WTC11 (cell line): ENCODE measurements at regions not wholly inside any gene's neighbourhood (a gene's known extent, or its start where the extent isn't known, plus 50 kb on each side); places are given as distances from the start of the nearest gene placed in this dataset.

Source experiments
- ATAC-seq: fragments of 200-7000 bp; cut with Tn5 transposase; 2 replicates; pipeline ENCODE4 v1.10.0; 2021; ENCODE audit warnings: mild to moderate bottlenecking, moderate library complexity
- CTCF ChIA-PET: fragments of 300-600 bp; sonication (Branson Sonifier 250); formaldehyde crosslinking; loops from one replicate; lab custom pipeline; 2021; ENCODE audit warnings: antibody characterized with exemption; lab: Charles Lee
- POLR2A ChIA-PET: fragments of 350-600 bp; sonication (Branson Sonifier 250); formaldehyde crosslinking; loops from one replicate; lab custom pipeline; 2021; ENCODE audit warnings: antibody characterized with exemption; lab: Charles Lee
- DNase-seq: peaks from one replicate; pipeline ENCODE4 v3.0.0; 2021; ENCODE audit warnings: low spot score
- H3K27ac Mint-ChIP-seq: 2 replicates; pipeline ENCODE4 v1.8.0; 2021; ENCODE audit warnings: mixed read lengths
- H3K27me3 Mint-ChIP-seq: 2 replicates; pipeline ENCODE4 v1.8.0; 2021; ENCODE audit warnings: low read depth, mild to moderate bottlenecking, moderate library complexity, mixed read lengths
- H3K36me3 Mint-ChIP-seq: 2 replicates; pipeline ENCODE4 v1.8.0; 2021; ENCODE audit warnings: mixed read lengths
- H3K4me1 Mint-ChIP-seq: 2 replicates; pipeline ENCODE4 v1.8.0; 2022; ENCODE audit warnings: mixed read lengths
- H3K4me3 Mint-ChIP-seq: 2 replicates; pipeline ENCODE4 v1.8.0; 2021; ENCODE audit warnings: mild to moderate bottlenecking, moderate library complexity, mixed read lengths
- H3K9me3 Mint-ChIP-seq: 2 replicates; pipeline ENCODE4 v1.8.0; 2021; ENCODE audit warnings: mixed read lengths
- ETV6 ChIP-seq: sonication (generic); formaldehyde crosslinking; IDR thresholded peaks from 2 replicates; pipeline ENCODE4 v1.8.1; 2022; ENCODE audit warnings: mild to moderate bottlenecking, missing genetic modification reagents
- GRHL2 ChIP-seq: fragments of 250-450 bp; sonication (Bioruptor Pico); IDR thresholded peaks from 2 replicates; pipeline ENCODE4 v1.8.0; 2022; ENCODE audit warnings: mild to moderate bottlenecking, moderate library complexity; ENCODE audit not compliant: insufficient replicate concordance, severe bottlenecking
- HMGA2 ChIP-seq: fragments of 250-450 bp; sonication (Bioruptor Pico); IDR thresholded peaks from 2 replicates; pipeline ENCODE4 v1.4.0; 2021; ENCODE audit warnings: mild to moderate bottlenecking, moderate library complexity
- NR1H2 ChIP-seq: sonication (generic); formaldehyde crosslinking; IDR thresholded peaks from 2 replicates; pipeline ENCODE4 v1.9.0; 2021; ENCODE audit warnings: mild to moderate bottlenecking, moderate library complexity, missing genetic modification reagents
- TF ChIP-seq, protein P1 (sequence below): fragments of 250-450 bp; sonication (Bioruptor Pico); conservative IDR thresholded peaks from 2 replicates; pipeline ENCODE4 v1.9.0; 2021; ENCODE audit warnings: mild to moderate bottlenecking
- TF ChIP-seq, protein P2 (sequence below): fragments of 200-600 bp; IDR thresholded peaks from 2 replicates; pipeline ENCODE4 v1.8.0; 2022; ENCODE audit warnings: antibody characterized with exemption
- TF ChIP-seq, protein P3 (sequence below): sonication (generic); formaldehyde crosslinking; IDR thresholded peaks from 2 replicates; pipeline ENCODE4 v1.8.1; 2023; ENCODE audit warnings: mild to moderate bottlenecking, missing genetic modification reagents
- TF ChIP-seq, protein P4 (sequence below): sonication (generic); formaldehyde crosslinking; IDR thresholded peaks from 2 replicates; pipeline ENCODE4 v1.8.1; 2023; ENCODE audit warnings: mild to moderate bottlenecking, missing genetic modification reagents
- TF ChIP-seq, protein P5 (sequence below): sonication (generic); formaldehyde crosslinking; IDR thresholded peaks from 2 replicates; pipeline ENCODE4 v1.8.0; 2022; ENCODE audit warnings: mild to moderate bottlenecking, missing genetic modification reagents
- TF ChIP-seq, protein P6 (sequence below): sonication (generic); formaldehyde crosslinking; IDR thresholded peaks from 2 replicates; pipeline ENCODE4 v1.8.0; 2022; ENCODE audit warnings: mild to moderate bottlenecking, missing genetic modification reagents
- TF ChIP-seq, protein P7 (sequence below): sonication (generic); formaldehyde crosslinking; IDR thresholded peaks from 2 replicates; pipeline ENCODE4 v1.8.1; 2023; ENCODE audit warnings: mild to moderate bottlenecking, missing genetic modification reagents, moderate library complexity
- TF ChIP-seq, protein P8 (sequence below): sonication (generic); formaldehyde crosslinking; IDR thresholded peaks from 2 replicates; pipeline ENCODE4 v1.8.1; 2022; ENCODE audit warnings: mild to moderate bottlenecking, moderate library complexity, missing genetic modification reagents
- TF ChIP-seq, protein P9 (sequence below): sonication (generic); formaldehyde crosslinking; IDR thresholded peaks from 2 replicates; pipeline ENCODE4 v1.8.1; 2023; ENCODE audit warnings: mild to moderate bottlenecking, moderate library complexity, missing genetic modification reagents

DNA sequence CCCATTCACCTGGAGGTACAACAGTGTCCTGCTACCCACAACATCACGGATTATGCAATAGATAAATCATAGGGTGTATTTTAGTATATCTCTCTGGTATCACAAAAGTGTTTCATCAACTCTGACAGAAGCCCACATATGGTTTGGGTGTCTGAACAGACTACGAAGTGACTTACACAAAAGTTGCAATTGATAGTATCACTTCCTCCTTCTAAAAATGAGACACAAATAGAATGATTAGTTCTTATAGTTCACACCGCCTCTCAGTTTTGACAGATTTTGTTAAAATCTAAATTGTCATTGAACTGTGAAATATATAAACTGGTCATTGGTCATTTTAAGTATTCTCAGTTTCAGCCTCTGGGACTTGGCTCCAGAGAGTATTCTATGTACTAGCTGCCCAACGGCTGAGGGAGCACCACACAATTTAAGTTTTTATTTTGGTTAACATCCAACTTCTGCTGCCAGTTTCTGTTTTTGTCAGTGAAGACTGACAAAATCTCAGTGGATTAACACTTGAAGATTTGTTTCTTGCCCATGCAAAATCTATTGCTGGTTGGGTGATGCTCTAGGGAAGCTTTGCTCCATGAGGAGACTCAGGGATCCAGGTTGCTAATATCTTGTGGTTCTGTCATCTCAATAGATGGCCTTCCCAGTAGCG lies 113.8 kb upstream of the PUDP start (continued):
- TF ChIP-seq, protein P1, sequence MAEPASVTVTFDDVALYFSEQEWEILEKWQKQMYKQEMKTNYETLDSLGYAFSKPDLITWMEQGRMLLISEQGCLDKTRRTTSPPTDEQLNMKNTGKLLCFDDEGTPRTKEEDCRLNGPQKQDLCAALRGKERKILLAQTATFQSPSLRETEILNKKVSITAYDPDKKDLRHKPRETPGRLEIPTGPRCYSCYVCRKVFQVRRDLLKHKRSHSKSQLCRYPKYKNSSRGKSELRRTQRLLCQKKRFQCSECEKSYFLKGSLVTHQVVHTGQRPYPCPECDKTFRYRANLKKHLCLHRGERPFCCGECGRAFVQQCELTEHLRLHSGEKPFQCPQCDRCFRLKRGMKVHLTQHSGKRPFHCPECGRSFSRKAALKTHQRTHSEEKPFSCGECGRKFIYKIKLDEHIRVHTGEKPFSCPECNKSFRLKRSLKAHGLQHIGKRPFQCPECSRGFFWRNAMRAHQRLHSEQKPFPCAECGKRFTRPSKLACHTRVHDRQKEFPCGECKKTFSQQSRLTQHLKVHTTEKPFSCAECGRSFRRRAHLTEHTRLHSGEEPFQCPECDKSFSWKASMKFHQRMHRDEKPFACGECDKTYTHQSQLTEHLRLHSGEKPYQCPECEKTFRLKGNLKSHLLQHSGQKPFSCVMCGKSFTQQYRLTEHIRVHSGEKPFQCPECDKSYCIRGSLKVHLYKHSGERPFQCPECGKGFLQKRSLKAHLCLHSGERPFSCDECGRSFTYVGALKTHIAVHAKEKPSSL (CRISPR knock-in tag): no peak
- TF ChIP-seq NR1H2 (no peak), GRHL2 (CRISPR knock-in tag) (no peak)
- TF ChIP-seq, protein P2, sequence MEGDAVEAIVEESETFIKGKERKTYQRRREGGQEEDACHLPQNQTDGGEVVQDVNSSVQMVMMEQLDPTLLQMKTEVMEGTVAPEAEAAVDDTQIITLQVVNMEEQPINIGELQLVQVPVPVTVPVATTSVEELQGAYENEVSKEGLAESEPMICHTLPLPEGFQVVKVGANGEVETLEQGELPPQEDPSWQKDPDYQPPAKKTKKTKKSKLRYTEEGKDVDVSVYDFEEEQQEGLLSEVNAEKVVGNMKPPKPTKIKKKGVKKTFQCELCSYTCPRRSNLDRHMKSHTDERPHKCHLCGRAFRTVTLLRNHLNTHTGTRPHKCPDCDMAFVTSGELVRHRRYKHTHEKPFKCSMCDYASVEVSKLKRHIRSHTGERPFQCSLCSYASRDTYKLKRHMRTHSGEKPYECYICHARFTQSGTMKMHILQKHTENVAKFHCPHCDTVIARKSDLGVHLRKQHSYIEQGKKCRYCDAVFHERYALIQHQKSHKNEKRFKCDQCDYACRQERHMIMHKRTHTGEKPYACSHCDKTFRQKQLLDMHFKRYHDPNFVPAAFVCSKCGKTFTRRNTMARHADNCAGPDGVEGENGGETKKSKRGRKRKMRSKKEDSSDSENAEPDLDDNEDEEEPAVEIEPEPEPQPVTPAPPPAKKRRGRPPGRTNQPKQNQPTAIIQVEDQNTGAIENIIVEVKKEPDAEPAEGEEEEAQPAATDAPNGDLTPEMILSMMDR: no peak
- TF ChIP-seq, protein P3, sequence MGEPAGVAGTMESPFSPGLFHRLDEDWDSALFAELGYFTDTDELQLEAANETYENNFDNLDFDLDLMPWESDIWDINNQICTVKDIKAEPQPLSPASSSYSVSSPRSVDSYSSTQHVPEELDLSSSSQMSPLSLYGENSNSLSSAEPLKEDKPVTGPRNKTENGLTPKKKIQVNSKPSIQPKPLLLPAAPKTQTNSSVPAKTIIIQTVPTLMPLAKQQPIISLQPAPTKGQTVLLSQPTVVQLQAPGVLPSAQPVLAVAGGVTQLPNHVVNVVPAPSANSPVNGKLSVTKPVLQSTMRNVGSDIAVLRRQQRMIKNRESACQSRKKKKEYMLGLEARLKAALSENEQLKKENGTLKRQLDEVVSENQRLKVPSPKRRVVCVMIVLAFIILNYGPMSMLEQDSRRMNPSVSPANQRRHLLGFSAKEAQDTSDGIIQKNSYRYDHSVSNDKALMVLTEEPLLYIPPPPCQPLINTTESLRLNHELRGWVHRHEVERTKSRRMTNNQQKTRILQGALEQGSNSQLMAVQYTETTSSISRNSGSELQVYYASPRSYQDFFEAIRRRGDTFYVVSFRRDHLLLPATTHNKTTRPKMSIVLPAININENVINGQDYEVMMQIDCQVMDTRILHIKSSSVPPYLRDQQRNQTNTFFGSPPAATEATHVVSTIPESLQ: no peak
- TF ChIP-seq, protein P4, sequence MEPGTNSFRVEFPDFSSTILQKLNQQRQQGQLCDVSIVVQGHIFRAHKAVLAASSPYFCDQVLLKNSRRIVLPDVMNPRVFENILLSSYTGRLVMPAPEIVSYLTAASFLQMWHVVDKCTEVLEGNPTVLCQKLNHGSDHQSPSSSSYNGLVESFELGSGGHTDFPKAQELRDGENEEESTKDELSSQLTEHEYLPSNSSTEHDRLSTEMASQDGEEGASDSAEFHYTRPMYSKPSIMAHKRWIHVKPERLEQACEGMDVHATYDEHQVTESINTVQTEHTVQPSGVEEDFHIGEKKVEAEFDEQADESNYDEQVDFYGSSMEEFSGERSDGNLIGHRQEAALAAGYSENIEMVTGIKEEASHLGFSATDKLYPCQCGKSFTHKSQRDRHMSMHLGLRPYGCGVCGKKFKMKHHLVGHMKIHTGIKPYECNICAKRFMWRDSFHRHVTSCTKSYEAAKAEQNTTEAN (CRISPR knock-in tag): no peak
- TF ChIP-seq, protein P5, sequence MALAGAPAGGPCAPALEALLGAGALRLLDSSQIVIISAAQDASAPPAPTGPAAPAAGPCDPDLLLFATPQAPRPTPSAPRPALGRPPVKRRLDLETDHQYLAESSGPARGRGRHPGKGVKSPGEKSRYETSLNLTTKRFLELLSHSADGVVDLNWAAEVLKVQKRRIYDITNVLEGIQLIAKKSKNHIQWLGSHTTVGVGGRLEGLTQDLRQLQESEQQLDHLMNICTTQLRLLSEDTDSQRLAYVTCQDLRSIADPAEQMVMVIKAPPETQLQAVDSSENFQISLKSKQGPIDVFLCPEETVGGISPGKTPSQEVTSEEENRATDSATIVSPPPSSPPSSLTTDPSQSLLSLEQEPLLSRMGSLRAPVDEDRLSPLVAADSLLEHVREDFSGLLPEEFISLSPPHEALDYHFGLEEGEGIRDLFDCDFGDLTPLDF (CRISPR knock-in tag): no peak
- TF ChIP-seq, protein P6, sequence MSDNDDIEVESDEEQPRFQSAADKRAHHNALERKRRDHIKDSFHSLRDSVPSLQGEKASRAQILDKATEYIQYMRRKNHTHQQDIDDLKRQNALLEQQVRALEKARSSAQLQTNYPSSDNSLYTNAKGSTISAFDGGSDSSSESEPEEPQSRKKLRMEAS (CRISPR knock-in tag): no peak

DNA sequence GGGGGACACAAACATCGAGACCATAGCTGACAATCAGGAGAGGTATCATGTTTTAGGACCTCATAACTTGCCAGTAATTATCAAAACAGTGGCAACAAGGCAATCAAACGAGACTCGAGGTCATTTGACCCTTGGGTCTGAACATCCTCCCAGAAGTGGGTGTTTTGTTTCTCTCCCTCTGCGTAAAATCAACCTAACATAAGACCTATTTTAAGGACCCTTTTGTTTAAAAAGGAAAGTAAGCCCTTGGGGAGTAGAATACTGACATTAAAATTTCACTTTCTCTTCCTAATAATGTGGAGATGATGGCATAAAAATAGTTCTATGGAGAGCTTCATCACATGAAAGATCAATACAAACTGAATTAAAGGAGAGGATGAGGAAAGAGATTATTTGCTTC lies 106.2 kb upstream of the PUDP start:
- Mint-ChIP-seq H3K27me3 (no peaks in the 10 kb centered on the region), H3K4me3 (no peak overlapping the region), H3K9me3 (no peaks in the 10 kb centered on the region), H3K4me1 (no peaks in the 10 kb centered on the region; the same call in 1 of the 2 replicates), H3K27ac (no peak overlapping the region), H3K36me3 (no peaks in the 10 kb centered on the region)
- TF ChIP-seq ETV6 (CRISPR knock-in tag): no peak
- TF ChIP-seq HMGA2 (CRISPR knock-in tag): no peak
- TF ChIP-seq, protein P7, sequence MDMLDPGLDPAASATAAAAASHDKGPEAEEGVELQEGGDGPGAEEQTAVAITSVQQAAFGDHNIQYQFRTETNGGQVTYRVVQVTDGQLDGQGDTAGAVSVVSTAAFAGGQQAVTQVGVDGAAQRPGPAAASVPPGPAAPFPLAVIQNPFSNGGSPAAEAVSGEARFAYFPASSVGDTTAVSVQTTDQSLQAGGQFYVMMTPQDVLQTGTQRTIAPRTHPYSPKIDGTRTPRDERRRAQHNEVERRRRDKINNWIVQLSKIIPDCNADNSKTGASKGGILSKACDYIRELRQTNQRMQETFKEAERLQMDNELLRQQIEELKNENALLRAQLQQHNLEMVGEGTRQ (CRISPR knock-in tag): no peak
- DNase-seq (no peak), ATAC-seq (no peak)
- POLR2A ChIA-PET: no interaction called here
- CTCF ChIA-PET: no interaction called here

DNA sequence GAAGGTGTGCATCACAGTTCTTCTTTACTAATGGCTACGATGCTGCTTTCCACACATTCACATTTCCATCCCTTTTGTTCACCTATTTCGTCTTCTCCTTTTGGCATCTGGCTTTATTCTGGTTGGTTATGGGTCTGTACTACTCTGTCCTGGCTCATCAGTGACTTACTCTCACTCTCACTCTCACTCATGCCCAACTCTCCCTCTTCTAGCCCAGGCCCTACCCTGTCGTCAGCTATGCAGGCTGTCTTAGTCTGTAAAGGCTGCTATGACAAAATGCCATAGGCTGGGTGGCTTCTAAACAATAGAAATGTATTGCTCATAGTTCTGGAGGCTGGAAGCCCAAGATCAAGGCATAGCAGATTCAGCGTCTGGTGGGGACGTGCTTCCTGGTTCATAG lies 105.6 kb upstream of the PUDP start:
- POLR2A ChIA-PET: no interaction called here
- Mint-ChIP-seq H3K27ac (no peak overlapping the region), H3K9me3 (no peaks in the 10 kb centered on the region), H3K27me3 (no peaks in the 10 kb centered on the region), H3K36me3 (no peaks in the 10 kb centered on the region), H3K4me1 (no peaks in the 10 kb centered on the region; the same call in 1 of the 2 replicates), H3K4me3 (no peak overlapping the region)
- ATAC-seq (no peak), DNase-seq (no peak)
- CTCF ChIA-PET: no interaction called here
- TF ChIP-seq NR1H2: no peak
- TF ChIP-seq, protein P8, sequence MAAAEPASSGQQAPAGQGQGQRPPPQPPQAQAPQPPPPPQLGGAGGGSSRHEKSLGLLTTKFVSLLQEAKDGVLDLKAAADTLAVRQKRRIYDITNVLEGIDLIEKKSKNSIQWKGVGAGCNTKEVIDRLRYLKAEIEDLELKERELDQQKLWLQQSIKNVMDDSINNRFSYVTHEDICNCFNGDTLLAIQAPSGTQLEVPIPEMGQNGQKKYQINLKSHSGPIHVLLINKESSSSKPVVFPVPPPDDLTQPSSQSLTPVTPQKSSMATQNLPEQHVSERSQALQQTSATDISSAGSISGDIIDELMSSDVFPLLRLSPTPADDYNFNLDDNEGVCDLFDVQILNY (CRISPR knock-in tag): no peak
- TF ChIP-seq, protein P5 (CRISPR knock-in tag): no peak
- TF ChIP-seq, protein P9, sequence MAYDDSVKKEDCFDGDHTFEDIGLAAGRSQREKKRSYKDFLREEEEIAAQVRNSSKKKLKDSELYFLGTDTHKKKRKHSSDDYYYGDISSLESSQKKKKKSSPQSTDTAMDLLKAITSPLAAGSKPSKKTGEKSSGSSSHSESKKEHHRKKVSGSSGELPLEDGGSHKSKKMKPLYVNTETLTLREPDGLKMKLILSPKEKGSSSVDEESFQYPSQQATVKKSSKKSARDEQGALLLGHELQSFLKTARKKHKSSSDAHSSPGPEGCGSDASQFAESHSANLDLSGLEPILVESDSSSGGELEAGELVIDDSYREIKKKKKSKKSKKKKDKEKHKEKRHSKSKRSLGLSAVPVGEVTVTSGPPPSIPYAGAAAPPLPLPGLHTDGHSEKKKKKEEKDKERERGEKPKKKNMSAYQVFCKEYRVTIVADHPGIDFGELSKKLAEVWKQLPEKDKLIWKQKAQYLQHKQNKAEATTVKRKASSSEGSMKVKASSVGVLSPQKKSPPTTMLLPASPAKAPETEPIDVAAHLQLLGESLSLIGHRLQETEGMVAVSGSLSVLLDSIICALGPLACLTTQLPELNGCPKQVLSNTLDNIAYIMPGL (CRISPR knock-in tag): no peak
